GM23338 (cell line): ENCODE measurements at regions not wholly inside any gene's neighbourhood (a gene's known extent, or its start where the extent isn't known, plus 50 kb on each side); places are given as distances from the start of the nearest gene placed in this dataset.

Source experiments
- CREB1 ChIP-seq: fragments of 250-450 bp; sonication (Bioruptor Pico); IDR thresholded peaks from 2 replicates; pipeline ENCODE4 v1.5.0; 2020; ENCODE audit warnings: low read depth, mild to moderate bottlenecking, moderate library complexity
- CTCF ChIP-seq, 2 experiments: fragments of 200-600 bp in 1 of 2; sonication (generic) in 1 of 2; conservative IDR thresholded peaks; 2 replicates each; pipeline versions ENCODE4 v1.5.1 to v1.6.1; 2016 to 2017; ENCODE audit warnings: antibody characterized with exemption in 2 of 2, low read depth in 2 of 2, mild to moderate bottlenecking in 2 of 2, moderate library complexity in 1 of 2
- ETS1 ChIP-seq: IDR thresholded peaks from 2 replicates; pipeline ENCODE4 v1.6.1; 2016; ENCODE audit warnings: antibody characterized with exemption
- EZH2 ChIP-seq: fragments of 200-600 bp; sonication (generic); IDR thresholded peaks from one replicate; pipeline ENCODE4 v1.8.0; 2017; ENCODE audit warnings: antibody characterized with exemption, mild to moderate bottlenecking, low read depth; ENCODE audit not compliant: unreplicated experiment
- EZH2phosphoT487 ChIP-seq: fragments of 200-600 bp; sonication (generic); IDR thresholded peaks from one replicate; pipeline ENCODE4 v1.8.1; 2018; ENCODE audit warnings: antibody characterized with exemption; ENCODE audit not compliant: unreplicated experiment
- JUNB ChIP-seq: IDR thresholded peaks from one replicate; pipeline ENCODE4 v1.6.1; 2016; ENCODE audit warnings: antibody characterized with exemption; ENCODE audit not compliant: unreplicated experiment
- NANOG ChIP-seq: IDR thresholded peaks from 2 replicates; pipeline ENCODE4 v1.6.1; 2016; ENCODE audit warnings: antibody characterized with exemption, borderline replicate concordance
- POLR2AphosphoS5 ChIP-seq: IDR thresholded peaks from 2 replicates; pipeline ENCODE4 v1.6.1; 2016; ENCODE audit warnings: antibody characterized with exemption, low read depth
- REST ChIP-seq: IDR thresholded peaks from one replicate; pipeline ENCODE4 v1.6.1; 2018; ENCODE audit warnings: antibody characterized with exemption; ENCODE audit not compliant: unreplicated experiment
- STAT1 ChIP-seq: IDR thresholded peaks from one replicate; pipeline ENCODE4 v1.6.1; 2016; ENCODE audit warnings: antibody characterized with exemption; ENCODE audit not compliant: unreplicated experiment
- ZNF114 ChIP-seq: fragments of 250-450 bp; sonication (Bioruptor Pico); IDR thresholded peaks from 2 replicates; pipeline ENCODE4 v1.5.0; 2020; ENCODE audit warnings: mild to moderate bottlenecking, moderate library complexity
- ZNF331 ChIP-seq: fragments of 250-450 bp; sonication (Bioruptor Pico); IDR thresholded peaks from 2 replicates; pipeline ENCODE4 v1.5.0; 2020; ENCODE audit warnings: low read depth, mild to moderate bottlenecking, moderate library complexity

- TF ChIP-seq EZH2phosphoT487 (no peak), REST (no peak), CTCF (conservative IDR thresholded peaks at IDR 0.05; ENCODE audit: low read depth in 2 of 2) (no peak), EZH2 (no peak), POLR2AphosphoS5 (no peak), CREB1 (CRISPR knock-in tag) (no peak), ZNF114 (no peak), NANOG (no peak), JUNB (no peak), ETS1 (no peak), ZNF331 (no peak), STAT1 (no peak)
These were observed 106.7 kb upstream of the ARHGAP24 start for GRCh38 chr4:85368240-85368639.
